Thyroid gland (tissue), 4 donors: ENCODE measurements at regions not wholly inside any gene's neighbourhood (a gene's known extent, or its start where the extent isn't known, plus 50 kb on each side); places are given as distances from the start of the nearest gene placed in this dataset.
A peak's percentile ranks its signal among the peaks of the same experiment; 100 is the strongest.

Experiments used
- DNase-seq, 2 donors: peaks; one replicate each; pipeline ENCODE4 v3.0.0-alpha.2; 2019
- H3K27ac ChIP-seq, 3 donors: fragments of 200-600 bp; sonication (generic); 1 replicate in 2 of 3; 2 replicates in 1 of 3; pipeline ENCODE4 v1.5.1; 2016 to 2019; ENCODE audit warnings: mild to moderate bottlenecking in 1 of 3, moderate library complexity in 1 of 3
- H3K27me3 ChIP-seq: fragments of 200-600 bp; sonication (generic); one replicate; pipeline ENCODE4 v1.5.1; 2019
- H3K36me3 ChIP-seq, 2 donors: fragments of 200-600 bp; sonication (generic); one replicate each; pipeline ENCODE4 v1.5.1; 2016 to 2019
- H3K4me1 ChIP-seq, 2 donors: fragments of 200-600 bp; sonication (generic); one replicate each; pipeline ENCODE4 v1.5.1; 2017 to 2019
- H3K4me3 ChIP-seq, 3 donors: fragments of 200-600 bp; sonication (generic); replicated peaks in 1 of 3; 1 replicate in 2 of 3; 2 replicates in 1 of 3; pipeline ENCODE4 v1.5.1; 2016; ENCODE audit warnings: mild to moderate bottlenecking in 1 of 3
- H3K9me3 ChIP-seq: fragments of 200-600 bp; sonication (generic); one replicate; pipeline ENCODE4 v1.5.1; 2017
- POLR2A ChIP-seq, 2 donors: fragments of 450-650 bp; IDR thresholded peaks; one replicate each; pipeline ENCODE4 v1.6.1; 2017; ENCODE audit warnings: antibody characterized with exemption in 2 of 2, mild to moderate bottlenecking in 2 of 2, moderate library complexity in 1 of 2
- WGBS, 2 donors: methylation state at CpG; one replicate each; pipeline ENCODE4 v1.1.5; 2017; 5-methylcytosine and 5-hydroxymethylcytosine counted together
- intact Hi-C: fragments of 100-400 bp; cut with DNase I; formaldehyde crosslinking; loops from one replicate; pipeline ENCODE4 v1.15.1; 2023
- TF ChIP-seq, protein P1 (sequence below), 6 experiments: fragments of 200-600 bp in 3 of 6; fragments of 450-650 bp in 3 of 6; sonication (generic) in 3 of 6; IDR thresholded peaks; one replicate each; pipeline ENCODE4 v1.5.1; 2016 to 2019; ENCODE audit warnings: antibody characterized with exemption in 6 of 6, mild to moderate bottlenecking in 2 of 6, inconsistent platforms in 1 of 6, moderate library complexity in 1 of 6

DNA sequence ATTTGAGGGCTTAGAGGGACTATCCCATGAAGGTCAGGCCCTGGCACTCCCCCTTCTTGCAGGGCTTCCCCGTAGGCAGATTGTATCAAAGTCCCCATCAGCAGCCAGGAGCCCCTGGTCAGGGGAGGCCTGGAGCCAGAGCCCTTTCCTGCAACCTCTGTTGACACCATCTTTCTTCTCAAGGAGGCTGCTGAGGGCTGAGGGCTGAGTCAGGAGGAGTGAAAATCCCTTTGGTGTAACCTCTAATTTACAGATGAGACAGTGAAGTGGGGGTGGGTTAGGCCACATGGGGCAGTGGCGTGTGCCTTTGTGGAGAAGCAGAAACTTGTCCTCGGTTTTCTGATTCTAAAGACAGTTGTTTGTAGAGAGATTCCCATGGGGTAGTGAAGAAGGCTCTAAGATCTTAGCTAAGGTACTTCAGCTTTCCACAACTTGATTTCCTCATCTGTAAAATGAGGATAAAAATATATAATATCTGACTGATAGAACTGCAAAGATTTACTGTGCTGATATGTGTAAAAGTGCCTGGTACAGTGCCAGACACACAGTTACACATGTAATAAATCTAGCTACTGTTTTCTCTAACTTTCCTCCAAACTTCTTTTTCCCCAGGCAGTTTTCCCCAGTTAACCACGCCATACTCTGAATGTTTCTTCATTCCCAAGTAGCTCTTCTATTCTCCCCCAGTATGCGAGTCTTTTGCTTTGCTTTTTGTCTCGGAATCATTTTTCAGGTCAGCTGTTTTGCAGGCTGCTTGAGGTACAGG lies 249.4 kb upstream of the TPM1 start:
- Histone ChIP-seq H3K27ac (peak overlapping the region in 1 of 3 donors; percentile 83), H3K36me3 (no peaks in the 10 kb centered on the region), H3K4me1 (peaks cover 19 to 33% of the 10 kb centered on the region in 2 donors), H3K4me3 (no peak overlapping the region), H3K27me3 (no peaks in the 10 kb centered on the region), H3K9me3 (no peaks in the 10 kb centered on the region)
- no peak for DNase-seq
- WGBS, 2 donors: 84 to 85% methylated on average over 5 to 6 of the region's 6 CpGs
- no peak for TF ChIP-seq POLR2A (IDR thresholded peaks at IDR 0.05)
- TF ChIP-seq, protein P1, sequence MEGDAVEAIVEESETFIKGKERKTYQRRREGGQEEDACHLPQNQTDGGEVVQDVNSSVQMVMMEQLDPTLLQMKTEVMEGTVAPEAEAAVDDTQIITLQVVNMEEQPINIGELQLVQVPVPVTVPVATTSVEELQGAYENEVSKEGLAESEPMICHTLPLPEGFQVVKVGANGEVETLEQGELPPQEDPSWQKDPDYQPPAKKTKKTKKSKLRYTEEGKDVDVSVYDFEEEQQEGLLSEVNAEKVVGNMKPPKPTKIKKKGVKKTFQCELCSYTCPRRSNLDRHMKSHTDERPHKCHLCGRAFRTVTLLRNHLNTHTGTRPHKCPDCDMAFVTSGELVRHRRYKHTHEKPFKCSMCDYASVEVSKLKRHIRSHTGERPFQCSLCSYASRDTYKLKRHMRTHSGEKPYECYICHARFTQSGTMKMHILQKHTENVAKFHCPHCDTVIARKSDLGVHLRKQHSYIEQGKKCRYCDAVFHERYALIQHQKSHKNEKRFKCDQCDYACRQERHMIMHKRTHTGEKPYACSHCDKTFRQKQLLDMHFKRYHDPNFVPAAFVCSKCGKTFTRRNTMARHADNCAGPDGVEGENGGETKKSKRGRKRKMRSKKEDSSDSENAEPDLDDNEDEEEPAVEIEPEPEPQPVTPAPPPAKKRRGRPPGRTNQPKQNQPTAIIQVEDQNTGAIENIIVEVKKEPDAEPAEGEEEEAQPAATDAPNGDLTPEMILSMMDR (IDR thresholded peaks at IDR 0.05): no peak
- intact Hi-C loops: no loop called here

DNA sequence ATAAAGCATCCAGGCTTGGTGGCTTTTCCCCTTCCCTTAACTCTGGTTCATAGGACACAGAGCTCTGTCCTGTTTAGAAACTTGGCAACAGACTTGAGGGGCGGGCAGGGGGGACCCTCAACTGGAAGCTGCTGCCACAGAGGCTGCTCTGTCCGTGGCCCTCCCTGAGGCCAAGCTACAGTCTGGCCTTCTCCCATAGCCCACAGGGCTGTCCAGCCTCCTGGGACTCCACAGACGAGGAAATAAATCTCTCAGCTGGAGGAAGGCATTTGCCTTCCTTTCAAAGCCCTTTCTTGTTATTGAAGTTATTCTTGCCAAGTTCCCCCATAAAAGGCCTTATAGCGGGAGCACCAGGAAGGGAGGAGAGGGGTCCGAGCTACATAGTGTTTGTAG lies 248.8 kb upstream of the TPM1 start:
- no peak overlapping the region for H3K27ac ChIP-seq
- intact Hi-C loops: no loop called here
- 81 to 85% methylated on average over 5 of the region's 5 CpGs for WGBS, 2 donors
- H3K36me3 ChIP-seq: no peaks in the 10 kb centered on the region
- DNase-seq: no peak
- H3K4me3 ChIP-seq: no peak overlapping the region
- H3K27me3 ChIP-seq: no peaks in the 10 kb centered on the region
- H3K9me3 ChIP-seq: no peaks in the 10 kb centered on the region
- TF ChIP-seq, protein P1 (IDR thresholded peaks at IDR 0.05): no peak
- no peak for TF ChIP-seq POLR2A (IDR thresholded peaks at IDR 0.05)
- H3K4me1 ChIP-seq: peaks cover 25 to 39% of the 10 kb centered on the region in 2 donors

DNA sequence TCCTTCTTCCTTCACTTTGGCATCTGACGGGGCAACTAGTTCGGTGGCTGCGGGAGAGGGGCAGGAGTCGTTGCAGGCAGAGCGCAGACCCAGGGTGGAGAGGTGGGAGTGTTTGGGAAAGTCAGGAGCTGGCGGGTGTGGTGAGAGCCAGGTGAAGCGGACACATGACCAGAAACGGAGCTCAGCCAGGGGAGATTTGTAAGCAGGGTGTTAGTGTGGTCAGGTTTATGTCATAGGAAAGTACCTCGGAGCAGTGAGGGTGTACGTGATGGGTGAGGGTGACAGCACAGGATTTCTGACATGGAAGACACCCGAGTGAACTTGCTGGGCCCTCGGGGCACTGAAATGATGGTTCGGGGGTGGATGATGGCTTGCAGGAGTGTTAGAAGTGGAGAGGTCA lies 247.4 kb upstream of the TPM1 start:
- H3K4me3 ChIP-seq: no peak overlapping the region
- H3K27me3 ChIP-seq: no peaks in the 10 kb centered on the region
- DNase-seq: no peak
- H3K27ac ChIP-seq: no peak overlapping the region
- intact Hi-C loops: no loop called here
- H3K36me3 ChIP-seq: no peaks in the 10 kb centered on the region
- 92% methylated on average over 13 of the region's 13 CpGs for WGBS, 2 donors
- TF ChIP-seq, protein P1 (IDR thresholded peaks at IDR 0.05): no peak
- no peak for TF ChIP-seq POLR2A (IDR thresholded peaks at IDR 0.05)
- H3K4me1 ChIP-seq: peaks cover 36 to 53% of the 10 kb centered on the region in 2 donors
- no peaks in the 10 kb centered on the region for H3K9me3 ChIP-seq

DNA sequence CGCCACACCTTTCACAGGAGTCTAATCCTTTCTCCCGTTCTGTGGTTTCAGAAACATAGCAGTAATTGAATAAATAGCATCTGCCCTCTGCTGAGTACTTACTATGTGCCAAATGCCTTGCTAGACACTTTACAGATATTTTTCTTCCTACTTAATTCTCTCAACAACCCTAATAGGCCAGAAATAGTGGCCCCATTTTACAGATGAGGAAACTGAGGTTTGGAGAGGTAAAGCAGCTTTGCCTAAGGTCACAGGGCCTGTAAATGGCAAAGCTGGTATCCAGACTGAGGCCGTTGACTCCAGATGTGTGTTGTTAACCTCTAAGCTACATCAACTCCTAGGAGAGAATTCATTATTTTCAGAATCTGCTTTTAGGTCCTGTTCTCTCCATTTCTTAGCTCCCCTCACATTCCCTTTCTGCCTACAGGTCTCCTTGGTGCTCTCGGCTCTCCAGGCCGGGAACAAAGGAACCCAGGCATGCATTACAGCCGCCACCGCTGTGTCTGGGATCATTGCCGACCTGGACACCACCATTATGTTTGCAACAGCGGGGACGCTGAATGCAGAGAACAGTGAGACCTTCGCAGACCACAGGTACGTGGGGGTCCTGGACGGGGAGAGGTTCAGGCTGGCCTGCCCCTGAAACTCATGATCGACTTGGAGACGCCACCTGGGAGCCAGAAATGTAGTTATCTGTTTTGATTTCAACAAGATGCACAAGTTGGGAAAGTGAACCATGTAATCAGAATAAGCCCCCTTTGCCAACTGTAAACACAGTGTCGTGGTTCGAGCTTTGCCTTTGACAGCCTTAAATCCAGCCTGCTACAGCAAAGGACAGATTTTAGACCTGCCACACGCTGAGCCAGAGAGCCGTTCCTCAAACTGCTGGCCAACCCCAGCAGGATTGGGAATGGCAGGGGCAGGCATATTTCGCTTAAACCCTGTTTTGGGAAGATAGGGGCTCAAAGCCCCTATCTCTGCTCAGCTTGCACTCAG lies 246.5 kb upstream of the TPM1 start:
- H3K27me3 ChIP-seq: no peaks in the 10 kb centered on the region
- 93 to 96% methylated on average over 20 of the region's 20 CpGs for WGBS, 2 donors
- H3K36me3 ChIP-seq: peaks cover 0 to 4% of the 10 kb centered on the region in 2 donors
- no peak for DNase-seq
- peaks cover 36 to 53% of the 10 kb centered on the region in 2 donors for H3K4me1 ChIP-seq
- no peak overlapping the region for H3K4me3 ChIP-seq
- TF ChIP-seq, protein P1 (IDR thresholded peaks at IDR 0.05): no peak
- TF ChIP-seq POLR2A (IDR thresholded peaks at IDR 0.05): no peak
- peak overlapping the region in 1 of 3 donors; percentile 82 for H3K27ac ChIP-seq
- intact Hi-C loops: no loop called here
- no peaks in the 10 kb centered on the region for H3K9me3 ChIP-seq
